Natural killer cell treated with Interleukin-12 subunit alpha and Interleukin-12 subunit beta and Interleukin-15 and Interleukin-18, amount 100 ng/mL, for 72 hours (primary cell): ENCODE measurements at regions not wholly inside any gene's neighbourhood (a gene's known extent, or its start where the extent isn't known, plus 50 kb on each side); places are given as distances from the start of the nearest gene placed in this dataset.
"Not testable (repeated sequence)": the region's sequence is repeated elsewhere in the genome, so short reads cannot be mapped to it uniquely, and the experiment has no call there.

Experiments used
- ATAC-seq, 2 donors: fragments of 150-1000 bp; cut with Tn5 transposase in 1 of 2; sonication (Bioruptor Pico), chemical (Tn5 transposase) in 1 of 2; 2 replicates each; pipeline ENCODE4 v1.10.0; 2021
- DNase-seq: peaks from one replicate; pipeline ENCODE4 v3.0.0; 2022; ENCODE audit warnings: low spot score
- H3K27ac Mint-ChIP-seq, 2 donors: 1 replicate in 1 of 2; 2 replicates in 1 of 2; pipeline ENCODE4 v1.8.0; 2022; ENCODE audit warnings: mixed read lengths in 2 of 2, mild to moderate bottlenecking in 1 of 2, moderate library complexity in 1 of 2
- H3K27me3 Mint-ChIP-seq, 2 donors: 1 replicate in 1 of 2; 2 replicates in 1 of 2; pipeline ENCODE4 v1.8.0; 2022; ENCODE audit warnings: mixed read lengths in 2 of 2
- H3K36me3 Mint-ChIP-seq: one replicate; pipeline ENCODE4 v1.8.0; 2022; ENCODE audit warnings: mixed read lengths
- H3K4me1 Mint-ChIP-seq, 2 donors: 1 replicate in 1 of 2; 2 replicates in 1 of 2; pipeline ENCODE4 v1.8.0; 2022; ENCODE audit warnings: low read depth in 2 of 2, mixed read lengths in 2 of 2, mild to moderate bottlenecking in 1 of 2
- H3K4me3 Mint-ChIP-seq: one replicate; pipeline ENCODE4 v1.8.0; 2022; ENCODE audit warnings: mixed read lengths
- H3K9me3 Mint-ChIP-seq: 2 replicates; pipeline ENCODE4 v1.8.0; 2022; ENCODE audit warnings: mixed read lengths

- H3K36me3 Mint-ChIP-seq, H3K27ac Mint-ChIP-seq, H3K4me1 Mint-ChIP-seq, H3K4me3 Mint-ChIP-seq, ATAC-seq, H3K27me3 Mint-ChIP-seq, H3K9me3 Mint-ChIP-seq, DNase-seq: not testable (repeated sequence)
Observed at GRCh38 chr21:27930108-27930767, 963.4 kb upstream of the ADAMTS5 start.

- ATAC-seq, H3K36me3 Mint-ChIP-seq, H3K27me3 Mint-ChIP-seq, H3K9me3 Mint-ChIP-seq, H3K4me3 Mint-ChIP-seq, H3K27ac Mint-ChIP-seq, H3K4me1 Mint-ChIP-seq, DNase-seq: not testable (repeated sequence)
Observed at GRCh38 chr21:27929179-27929578, 962.3 kb upstream of the ADAMTS5 start.

GRCh38 chr21:27928534-27929115 lies 961.7 kb upstream of the ADAMTS5 start:
- not testable (repeated sequence) for H3K4me3 Mint-ChIP-seq, DNase-seq, H3K36me3 Mint-ChIP-seq, H3K27ac Mint-ChIP-seq, H3K27me3 Mint-ChIP-seq, ATAC-seq, H3K9me3 Mint-ChIP-seq, H3K4me1 Mint-ChIP-seq

GRCh38 chr21:27921421-27921820 lies 954.5 kb upstream of the ADAMTS5 start:
- ATAC-seq, H3K27me3 Mint-ChIP-seq, H3K4me3 Mint-ChIP-seq, H3K27ac Mint-ChIP-seq, H3K4me1 Mint-ChIP-seq, DNase-seq, H3K9me3 Mint-ChIP-seq, H3K36me3 Mint-ChIP-seq: not testable (repeated sequence)

GRCh38 chr21:27917966-27918365 lies 951.1 kb upstream of the ADAMTS5 start:
- not testable (repeated sequence) for H3K27me3 Mint-ChIP-seq, DNase-seq, H3K4me1 Mint-ChIP-seq, ATAC-seq, H3K9me3 Mint-ChIP-seq, H3K36me3 Mint-ChIP-seq, H3K4me3 Mint-ChIP-seq, H3K27ac Mint-ChIP-seq

GRCh38 chr21:27916326-27916725 lies 949.4 kb upstream of the ADAMTS5 start:
- H3K36me3 Mint-ChIP-seq, ATAC-seq, DNase-seq, H3K4me1 Mint-ChIP-seq, H3K27me3 Mint-ChIP-seq, H3K4me3 Mint-ChIP-seq, H3K27ac Mint-ChIP-seq, H3K9me3 Mint-ChIP-seq: not testable (repeated sequence)

GRCh38 chr21:27912133-27912532 lies 945.2 kb upstream of the ADAMTS5 start:
- not testable (repeated sequence) for H3K4me3 Mint-ChIP-seq, DNase-seq, H3K27ac Mint-ChIP-seq, H3K9me3 Mint-ChIP-seq, H3K27me3 Mint-ChIP-seq, H3K36me3 Mint-ChIP-seq, ATAC-seq, H3K4me1 Mint-ChIP-seq

GRCh38 chr21:27909487-27909886 lies 942.6 kb upstream of the ADAMTS5 start:
- ATAC-seq, H3K36me3 Mint-ChIP-seq, DNase-seq, H3K27me3 Mint-ChIP-seq, H3K4me1 Mint-ChIP-seq, H3K27ac Mint-ChIP-seq, H3K9me3 Mint-ChIP-seq, H3K4me3 Mint-ChIP-seq: not testable (repeated sequence)

GRCh38 chr21:27908816-27909215 lies 941.9 kb upstream of the ADAMTS5 start:
- not testable (repeated sequence) for H3K27me3 Mint-ChIP-seq, H3K4me3 Mint-ChIP-seq, H3K9me3 Mint-ChIP-seq, H3K36me3 Mint-ChIP-seq, DNase-seq, H3K27ac Mint-ChIP-seq, ATAC-seq, H3K4me1 Mint-ChIP-seq

GRCh38 chr21:27902904-27903303 lies 936.0 kb upstream of the ADAMTS5 start:
- not testable (repeated sequence) for H3K4me1 Mint-ChIP-seq

GRCh38 chr21:27893619-27894018 lies 926.7 kb upstream of the ADAMTS5 start:
- not testable (repeated sequence) for H3K27ac Mint-ChIP-seq, H3K4me3 Mint-ChIP-seq, H3K9me3 Mint-ChIP-seq, H3K36me3 Mint-ChIP-seq, DNase-seq, ATAC-seq, H3K27me3 Mint-ChIP-seq, H3K4me1 Mint-ChIP-seq

More at GRCh38 chr21:27902904-27903303, 936.0 kb upstream of the ADAMTS5 start:
- H3K36me3 Mint-ChIP-seq, H3K27ac Mint-ChIP-seq, H3K4me3 Mint-ChIP-seq, DNase-seq, ATAC-seq, H3K9me3 Mint-ChIP-seq, H3K27me3 Mint-ChIP-seq: not testable (repeated sequence)

- H3K27me3 Mint-ChIP-seq, H3K4me3 Mint-ChIP-seq, ATAC-seq, H3K36me3 Mint-ChIP-seq, H3K27ac Mint-ChIP-seq, DNase-seq, H3K4me1 Mint-ChIP-seq, H3K9me3 Mint-ChIP-seq: not testable (repeated sequence)
Observed at GRCh38 chr21:27891495-27891894, 924.6 kb upstream of the ADAMTS5 start.

- H3K4me3 Mint-ChIP-seq, result not testable (repeated sequence)
Observed at GRCh38 chr21:27887808-27888455, 921.0 kb upstream of the ADAMTS5 start.

GRCh38 chr21:27885296-27885711 lies 918.4 kb upstream of the ADAMTS5 start:
- Mint-ChIP-seq H3K4me3 (no peak overlapping the region), H3K27me3 (no peaks in the 10 kb centered on the region), H3K27ac (no peak overlapping the region), H3K9me3 (peaks cover 4% of the 10 kb centered on the region), H3K36me3 (no peaks in the 10 kb centered on the region), H3K4me1 (no peaks in the 10 kb centered on the region)
- ATAC-seq, result no peak
- no peak for DNase-seq

More at GRCh38 chr21:27887808-27888455, 921.0 kb upstream of the ADAMTS5 start:
- H3K9me3 Mint-ChIP-seq, DNase-seq, H3K36me3 Mint-ChIP-seq, ATAC-seq, H3K4me1 Mint-ChIP-seq, H3K27me3 Mint-ChIP-seq, H3K27ac Mint-ChIP-seq: not testable (repeated sequence)
